ENCODE measurements at regions not wholly inside any gene's neighbourhood (a gene's known extent, or its start where the extent isn't known, plus 50 kb on each side); places are given as distances from the start of the nearest gene placed in this dataset.
"Not testable (repeated sequence)": the region's sequence is repeated elsewhere in the genome, so short reads cannot be mapped to it uniquely, and the experiment has no call there.

- Histone ChIP-seq H3K36me3 (replicated peaks) (no peaks in the 10 kb centered on the region), H3K9me3 (no peaks in the 10 kb centered on the region), H3K27me3 (ENCODE audit: low read depth) (no peaks in the 10 kb centered on the region), H3K4me3 (no peak overlapping the region), H3K4me1 (no peaks in the 10 kb centered on the region)
- in situ Hi-C loops (cut with MboI; ENCODE audit: low sequenced_read_pairs): no loop called here
- DNase-seq (ENCODE audit: low spot score in 2 of 2): no peak
Observed at GRCh38 chr6:137933696-137934095, 66.6 kb downstream of the TNFAIP3 start.

- H3K4me1 ChIP-seq: no peaks in the 10 kb centered on the region
- in situ Hi-C loops (cut with MboI; ENCODE audit: low sequenced_read_pairs): no loop called here
- H3K9me3 ChIP-seq: no peaks in the 10 kb centered on the region
- H3K4me3 ChIP-seq: no peak overlapping the region
- 0 out of 2 replicates have a peak, but pooled peaks cover 3% of the 10 kb centered on the region for H3K27me3 ChIP-seq (ENCODE audit: low read depth)
- H3K36me3 ChIP-seq (replicated peaks): no peaks in the 10 kb centered on the region
- DNase-seq (ENCODE audit: low spot score in 2 of 2): no peak
Observed at GRCh38 chr6:137936798-137937197, 69.7 kb downstream of the TNFAIP3 start.

GRCh38 chr6:137937834-137938233 is 70.8 kb downstream of the TNFAIP3 start:
- 0 out of 2 replicates have a peak, but pooled peaks cover 3% of the 10 kb centered on the region for H3K27me3 ChIP-seq (ENCODE audit: low read depth)
- no peaks in the 10 kb centered on the region for H3K4me1 ChIP-seq
- H3K36me3 ChIP-seq (replicated peaks): no peaks in the 10 kb centered on the region
- H3K9me3 ChIP-seq: no peaks in the 10 kb centered on the region
- DNase-seq (ENCODE audit: low spot score in 2 of 2): no peak
- in situ Hi-C loops (cut with MboI; ENCODE audit: low sequenced_read_pairs): no loop called here
- no peak overlapping the region for H3K4me3 ChIP-seq

- H3K27me3 ChIP-seq (ENCODE audit: low read depth): 0 out of 2 replicates have a peak, but pooled peaks cover 3% of the 10 kb centered on the region
- no peaks in the 10 kb centered on the region for H3K4me1 ChIP-seq
- H3K4me3 ChIP-seq: no peak overlapping the region
- H3K36me3 ChIP-seq (replicated peaks): no peaks in the 10 kb centered on the region
- no peaks in the 10 kb centered on the region for H3K9me3 ChIP-seq
- DNase-seq (ENCODE audit: low spot score in 2 of 2): no peak
- in situ Hi-C loops (cut with MboI; ENCODE audit: low sequenced_read_pairs): no loop called here
Observed at GRCh38 chr6:137938770-137939379, 71.8 kb downstream of the TNFAIP3 start.

GRCh38 chr6:137941995-137942394 is 74.9 kb downstream of the TNFAIP3 start:
- in situ Hi-C loops (cut with MboI; ENCODE audit: low sequenced_read_pairs): no loop called here
- no peak overlapping the region for H3K4me3 ChIP-seq
- H3K9me3 ChIP-seq: no peaks in the 10 kb centered on the region
- H3K36me3 ChIP-seq (replicated peaks): no peaks in the 10 kb centered on the region
- H3K27me3 ChIP-seq (ENCODE audit: low read depth): 0 out of 2 replicates have a peak, but pooled peaks cover 3% of the 10 kb centered on the region
- no peaks in the 10 kb centered on the region for H3K4me1 ChIP-seq
- no peak for DNase-seq (ENCODE audit: low spot score in 2 of 2)

- in situ Hi-C loops (cut with MboI; ENCODE audit: low sequenced_read_pairs): no loop called here
- Histone ChIP-seq H3K27me3 (ENCODE audit: low read depth) (0 out of 2 replicates have a peak, but pooled peaks cover 3% of the 10 kb centered on the region), H3K4me3 (no peak overlapping the region), H3K36me3 (replicated peaks) (no peaks in the 10 kb centered on the region), H3K9me3 (no peaks in the 10 kb centered on the region), H3K4me1 (no peaks in the 10 kb centered on the region)
- DNase-seq (ENCODE audit: low spot score in 2 of 2): no peak
Observed at GRCh38 chr6:137942736-137943135, 75.7 kb downstream of the TNFAIP3 start.

- H3K4me3 ChIP-seq; H3K36me3 ChIP-seq (replicated peaks); H3K27me3 ChIP-seq (ENCODE audit: low read depth); H3K9me3 ChIP-seq; H3K4me1 ChIP-seq; in situ Hi-C loops (cut with MboI; ENCODE audit: low sequenced_read_pairs); DNase-seq (ENCODE audit: low spot score in 2 of 2): not testable (repeated sequence)
Observed at GRCh38 chr6:137944381-137944780, 77.3 kb downstream of the TNFAIP3 start.

- peak in 1 of 2 experiments; percentile 48 for DNase-seq (ENCODE audit: low spot score in 2 of 2)
- Histone ChIP-seq H3K4me3 (no peak overlapping the region), H3K9me3 (no peaks in the 10 kb centered on the region), H3K27me3 (ENCODE audit: low read depth) (peaks cover 6% of the 10 kb centered on the region; the same call in 1 of the 2 replicates), H3K36me3 (replicated peaks) (no peaks in the 10 kb centered on the region), H3K4me1 (no peaks in the 10 kb centered on the region)
- in situ Hi-C loops (cut with MboI; ENCODE audit: low sequenced_read_pairs): no loop called here
Observed at GRCh38 chr6:137944793-137945498, 77.9 kb downstream of the TNFAIP3 start.

- in situ Hi-C loops (cut with MboI; ENCODE audit: low sequenced_read_pairs): no loop called here
- DNase-seq (ENCODE audit: low spot score in 2 of 2): no peak
- H3K4me1 ChIP-seq: peaks cover 6% of the 10 kb centered on the region
- H3K4me3 ChIP-seq: no peak overlapping the region
- no peaks in the 10 kb centered on the region for H3K36me3 ChIP-seq (replicated peaks)
- peaks cover 13% of the 10 kb centered on the region for H3K27me3 ChIP-seq (ENCODE audit: low read depth)
- H3K9me3 ChIP-seq: no peaks in the 10 kb centered on the region
Observed at GRCh38 chr6:137949686-137950390, 82.8 kb downstream of the TNFAIP3 start.

GRCh38 chr6:137950581-137950980 is 83.5 kb downstream of the TNFAIP3 start:
- no peak overlapping the region for H3K4me3 ChIP-seq
- H3K27me3 ChIP-seq (ENCODE audit: low read depth): peaks cover 13% of the 10 kb centered on the region
- H3K36me3 ChIP-seq (replicated peaks): no peaks in the 10 kb centered on the region
- H3K9me3 ChIP-seq: no peaks in the 10 kb centered on the region
- no peak for DNase-seq (ENCODE audit: low spot score in 2 of 2)
- in situ Hi-C loops (cut with MboI; ENCODE audit: low sequenced_read_pairs): no loop called here
- H3K4me1 ChIP-seq: peaks cover 6% of the 10 kb centered on the region

GRCh38 chr6:137951064-137951597 is 84.1 kb downstream of the TNFAIP3 start:
- no peak overlapping the region for H3K4me3 ChIP-seq

GRCh38 chr6:137952247-137952646 is 85.2 kb downstream of the TNFAIP3 start:
- Histone ChIP-seq H3K27me3 (ENCODE audit: low read depth) (peaks cover 13% of the 10 kb centered on the region), H3K4me3 (no peak overlapping the region), H3K9me3 (no peaks in the 10 kb centered on the region), H3K36me3 (replicated peaks) (no peaks in the 10 kb centered on the region), H3K4me1 (peaks cover 6% of the 10 kb centered on the region)
- no peak for DNase-seq (ENCODE audit: low spot score in 2 of 2)
- in situ Hi-C loops (cut with MboI; ENCODE audit: low sequenced_read_pairs): no loop called here

More at GRCh38 chr6:137951064-137951597, 84.1 kb downstream of the TNFAIP3 start:
- no peak for DNase-seq (ENCODE audit: low spot score in 2 of 2)
- no peaks in the 10 kb centered on the region for H3K36me3 ChIP-seq (replicated peaks)
- peaks cover 13% of the 10 kb centered on the region for H3K27me3 ChIP-seq (ENCODE audit: low read depth)
- peaks cover 6% of the 10 kb centered on the region for H3K4me1 ChIP-seq
- in situ Hi-C loops (cut with MboI; ENCODE audit: low sequenced_read_pairs): no loop called here
- no peaks in the 10 kb centered on the region for H3K9me3 ChIP-seq

- no peak for DNase-seq (ENCODE audit: low spot score in 2 of 2)
- no peaks in the 10 kb centered on the region for H3K9me3 ChIP-seq
- peaks cover 6% of the 10 kb centered on the region for H3K4me1 ChIP-seq
- in situ Hi-C loops (cut with MboI; ENCODE audit: low sequenced_read_pairs): no loop called here
- peaks cover 13% of the 10 kb centered on the region for H3K27me3 ChIP-seq (ENCODE audit: low read depth)
- H3K4me3 ChIP-seq: no peak overlapping the region
- H3K36me3 ChIP-seq (replicated peaks): no peaks in the 10 kb centered on the region
Observed at GRCh38 chr6:137953761-137954160, 86.7 kb downstream of the TNFAIP3 start.

- Histone ChIP-seq H3K27me3 (ENCODE audit: low read depth) (peaks cover 11% of the 10 kb centered on the region), H3K9me3 (no peaks in the 10 kb centered on the region), H3K36me3 (replicated peaks) (no peaks in the 10 kb centered on the region), H3K4me1 (peaks cover 6% of the 10 kb centered on the region), H3K4me3 (no peak overlapping the region)
- DNase-seq (ENCODE audit: low spot score in 2 of 2): no peak
- in situ Hi-C loops (cut with MboI; ENCODE audit: low sequenced_read_pairs): no loop called here
Observed at GRCh38 chr6:137954253-137954652, 87.2 kb downstream of the TNFAIP3 start.

Data from HAP-1 (cell line).